AG10803 (cell line): ENCODE measurements at regions not wholly inside any gene's neighbourhood (a gene's known extent, or its start where the extent isn't known, plus 50 kb on each side); places are given as distances from the start of the nearest gene placed in this dataset.

Experiments
- DNase-seq: peaks from one replicate; pipeline ENCODE4 v3.0.0; 2010; ENCODE audit warnings: low read depth
- H3K4me3 ChIP-seq: 2 replicates; pipeline ENCODE4 v1.5.1; 2011; ENCODE audit warnings: mild to moderate bottlenecking, low read length, control low read depth
- TF ChIP-seq, protein P1 (sequence below): conservative IDR thresholded peaks from 2 replicates; pipeline ENCODE4 v1.5.1; 2011; ENCODE audit warnings: mild to moderate bottlenecking, low read length, control low read depth, inconsistent platforms

DNA sequence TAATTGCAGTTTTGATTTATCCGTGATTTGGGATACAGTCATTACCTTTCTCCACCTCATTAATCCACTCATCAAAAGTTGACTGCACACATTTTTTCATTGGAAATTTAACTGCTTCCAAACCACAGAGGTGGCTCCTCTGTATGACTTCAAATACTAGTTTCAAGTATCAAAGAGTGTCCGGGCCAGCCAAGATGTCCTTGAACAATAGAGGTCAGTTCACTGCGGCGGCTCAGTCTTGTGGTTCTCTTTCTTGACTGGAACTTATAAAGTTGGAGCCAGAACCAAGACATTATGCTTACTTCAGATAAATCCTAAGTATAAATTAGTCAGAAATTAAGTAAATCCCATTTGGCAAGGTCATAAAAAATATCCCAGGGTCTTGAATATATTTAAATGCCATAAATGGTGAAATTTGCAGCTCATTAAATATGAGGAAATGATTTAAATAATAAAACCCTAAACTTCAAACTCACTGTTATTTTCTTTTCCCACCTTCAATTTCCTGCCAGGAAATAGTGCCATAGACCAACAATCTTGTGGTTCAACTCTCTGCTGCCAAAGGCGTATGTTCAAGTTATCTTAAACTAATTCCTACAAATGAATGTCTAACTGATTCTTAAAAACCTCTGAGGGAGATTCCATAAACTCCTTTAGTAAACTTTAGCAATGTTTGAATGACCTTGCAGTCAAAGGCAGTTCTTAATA lies 360.8 kb downstream of the AEBP2 start:
- no peak for DNase-seq
- no peak overlapping the region for H3K4me3 ChIP-seq
- TF ChIP-seq, protein P1, sequence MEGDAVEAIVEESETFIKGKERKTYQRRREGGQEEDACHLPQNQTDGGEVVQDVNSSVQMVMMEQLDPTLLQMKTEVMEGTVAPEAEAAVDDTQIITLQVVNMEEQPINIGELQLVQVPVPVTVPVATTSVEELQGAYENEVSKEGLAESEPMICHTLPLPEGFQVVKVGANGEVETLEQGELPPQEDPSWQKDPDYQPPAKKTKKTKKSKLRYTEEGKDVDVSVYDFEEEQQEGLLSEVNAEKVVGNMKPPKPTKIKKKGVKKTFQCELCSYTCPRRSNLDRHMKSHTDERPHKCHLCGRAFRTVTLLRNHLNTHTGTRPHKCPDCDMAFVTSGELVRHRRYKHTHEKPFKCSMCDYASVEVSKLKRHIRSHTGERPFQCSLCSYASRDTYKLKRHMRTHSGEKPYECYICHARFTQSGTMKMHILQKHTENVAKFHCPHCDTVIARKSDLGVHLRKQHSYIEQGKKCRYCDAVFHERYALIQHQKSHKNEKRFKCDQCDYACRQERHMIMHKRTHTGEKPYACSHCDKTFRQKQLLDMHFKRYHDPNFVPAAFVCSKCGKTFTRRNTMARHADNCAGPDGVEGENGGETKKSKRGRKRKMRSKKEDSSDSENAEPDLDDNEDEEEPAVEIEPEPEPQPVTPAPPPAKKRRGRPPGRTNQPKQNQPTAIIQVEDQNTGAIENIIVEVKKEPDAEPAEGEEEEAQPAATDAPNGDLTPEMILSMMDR, result no peak

DNA sequence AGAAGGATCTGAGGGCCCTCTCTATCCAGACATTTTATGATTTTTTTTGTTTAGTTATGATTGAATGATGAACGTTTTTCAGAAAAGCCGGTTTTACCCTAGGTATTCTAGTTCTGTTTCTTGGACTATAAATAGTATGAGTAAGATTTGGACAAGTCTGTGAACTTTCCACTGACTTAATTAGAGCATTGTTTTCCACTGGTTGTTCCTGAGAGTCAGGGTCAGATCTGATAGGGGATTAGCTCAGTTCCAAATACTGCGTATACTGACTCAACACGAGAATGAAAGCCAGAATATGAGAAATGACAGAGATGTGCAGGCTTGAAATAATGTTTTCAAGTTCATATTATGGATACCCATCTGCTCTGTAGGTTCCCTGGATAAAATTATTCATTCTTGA lies 361.6 kb downstream of the AEBP2 start:
- TF ChIP-seq, protein P1, result no peak
- no peak for DNase-seq
- no peak overlapping the region for H3K4me3 ChIP-seq

DNA sequence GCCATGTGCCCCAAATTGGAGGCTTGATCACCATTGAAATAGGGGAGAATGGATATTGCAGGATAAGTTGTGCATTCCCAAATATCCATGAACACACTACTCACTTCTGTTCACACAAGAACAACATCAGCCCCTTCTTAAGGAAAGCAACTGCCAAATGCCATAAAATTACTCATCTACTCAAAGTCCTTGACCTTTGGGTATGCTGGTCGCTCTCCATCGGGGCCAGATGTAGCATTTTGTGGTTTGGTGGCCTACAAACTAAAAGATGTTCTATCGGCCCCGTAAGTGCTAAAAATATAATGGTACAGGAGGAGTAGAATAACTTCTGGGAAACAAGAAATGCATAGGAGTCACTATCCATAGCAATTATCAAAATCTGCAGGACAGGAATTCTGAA lies 362.6 kb downstream of the AEBP2 start:
- DNase-seq, result no peak
- TF ChIP-seq, protein P1, result no peak
- H3K4me3 ChIP-seq, result no peak overlapping the region

DNA sequence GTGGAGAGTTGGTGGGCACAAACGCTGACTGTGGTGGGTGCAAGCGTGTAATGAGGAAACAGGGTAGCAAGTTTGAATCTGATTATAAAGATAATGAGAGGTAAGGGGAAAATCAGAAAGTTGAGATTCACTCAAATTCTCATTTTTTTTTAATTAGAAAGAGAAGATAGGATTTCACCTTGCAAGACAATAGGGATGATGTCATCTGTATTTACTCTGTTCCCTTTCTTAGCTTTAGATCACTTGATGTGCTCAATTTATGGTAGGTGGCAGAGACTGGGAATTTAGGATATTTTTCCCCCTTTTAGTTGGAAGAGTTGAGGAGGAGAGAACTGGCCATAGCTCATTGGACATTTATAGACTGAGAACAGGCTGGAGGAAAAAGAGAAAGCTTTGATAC lies 363.6 kb downstream of the AEBP2 start:
- no peak for DNase-seq
- no peak overlapping the region for H3K4me3 ChIP-seq
- TF ChIP-seq, protein P1, result no peak

DNA sequence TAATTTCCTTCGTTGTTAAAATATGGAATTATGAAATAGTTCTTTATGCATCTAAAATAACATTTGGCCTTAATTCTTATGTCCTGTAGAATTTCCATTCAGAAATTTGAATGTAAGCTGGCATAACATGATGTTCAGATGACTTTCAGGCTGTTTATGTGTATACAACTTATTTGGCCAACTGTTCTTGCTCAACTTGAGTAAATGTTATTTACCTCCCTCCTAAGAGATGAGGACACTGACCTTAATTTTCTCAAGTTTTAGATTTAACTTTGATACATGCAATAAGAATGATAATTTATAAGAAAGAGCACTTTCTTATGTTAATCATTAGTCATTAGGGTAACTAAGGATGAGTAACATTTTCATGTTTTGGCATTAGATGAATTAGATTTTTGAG lies 365.4 kb downstream of the AEBP2 start:
- H3K4me3 ChIP-seq, result no peak overlapping the region
- TF ChIP-seq, protein P1, result no peak
- DNase-seq, result no peak

DNA sequence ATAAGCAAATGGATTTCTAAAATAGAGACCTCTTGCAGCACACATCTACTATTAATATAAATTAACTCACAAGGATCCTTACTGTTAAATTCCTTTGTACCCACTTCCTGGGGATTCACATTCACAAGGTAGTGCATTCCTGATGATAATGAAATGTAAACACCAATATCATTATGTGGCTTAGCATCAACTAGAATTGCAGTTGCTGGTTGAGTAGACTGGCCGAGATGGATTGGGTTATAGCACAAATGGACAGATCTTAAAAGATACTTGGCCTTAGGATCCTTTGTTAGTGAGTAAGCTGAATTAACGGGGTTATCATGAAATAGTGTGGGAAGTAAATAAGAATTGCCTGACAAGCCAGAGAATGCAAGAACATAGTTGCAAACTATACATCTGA lies 369.1 kb downstream of the AEBP2 start:
- no peak for DNase-seq
- TF ChIP-seq, protein P1, result no peak
- no peak overlapping the region for H3K4me3 ChIP-seq

DNA sequence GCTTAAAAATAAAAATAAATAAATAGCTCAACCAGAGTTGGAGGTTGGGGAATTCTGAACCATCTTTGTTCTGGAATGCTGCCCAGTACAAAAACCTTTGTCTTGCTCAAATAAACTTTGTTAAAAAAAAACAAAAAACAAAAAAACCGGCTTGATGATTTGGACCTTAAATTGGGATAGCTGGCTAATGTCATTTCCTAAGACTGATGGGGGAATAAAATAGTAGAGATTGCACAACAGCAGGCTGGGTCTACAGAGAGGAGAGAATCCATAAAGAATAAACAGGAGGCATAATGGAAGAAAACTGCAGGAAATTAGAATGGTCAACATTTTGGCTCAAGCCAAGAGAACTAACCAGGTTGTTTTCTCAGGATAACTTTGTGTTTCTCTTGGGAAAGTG lies 370.9 kb downstream of the AEBP2 start:
- TF ChIP-seq, protein P1, result no peak
- no peak for DNase-seq
- H3K4me3 ChIP-seq, result no peak overlapping the region
